ENCODE measurements at regions not wholly inside any gene's neighbourhood (a gene's known extent, or its start where the extent isn't known, plus 50 kb on each side); places are given as distances from the start of the nearest gene placed in this dataset.
A peak's percentile ranks its signal among the peaks of the same experiment; 100 is the strongest.

GRCh38 chr13:79912403-79912802 is 428.5 kb downstream of the SPRY2 start:
- H3K4me3 ChIP-seq (ENCODE audit: insufficient read depth, low read length): no peak overlapping the region
- TF ChIP-seq CTCF (IDR thresholded peaks at IDR 0.05; ENCODE audit: extremely low read depth, low read depth, low read length): no peak
- no peaks in the 10 kb centered on the region for H3K36me3 ChIP-seq (ENCODE audit: insufficient read depth, low read length)
- H3K79me2 ChIP-seq (ENCODE audit: insufficient read depth, low read length): no peaks in the 10 kb centered on the region
- H3K27me3 ChIP-seq (ENCODE audit: insufficient read depth, low read length): no peaks in the 10 kb centered on the region
- H3K27ac ChIP-seq (ENCODE audit: low read depth, low read length): no peak overlapping the region
- no peaks in the 10 kb centered on the region for H4K20me1 ChIP-seq (ENCODE audit: insufficient read depth, low read length)
- H3K4me2 ChIP-seq (ENCODE audit: insufficient read depth, low read length): no peak overlapping the region
- H3K9me3 ChIP-seq (ENCODE audit: low read depth, low read length): no peaks in the 10 kb centered on the region
- H3K4me1 ChIP-seq (ENCODE audit: insufficient read depth, low read length): no peaks in the 10 kb centered on the region
- H2AFZ ChIP-seq (ENCODE audit: low read length): no peak overlapping the region
- DNase-seq (ENCODE audit: insufficient read length, low spot score, missing footprints): no peak

- DNase-seq (ENCODE audit: insufficient read length, low spot score, missing footprints): no peak
- Histone ChIP-seq H3K36me3 (ENCODE audit: insufficient read depth, low read length) (no peaks in the 10 kb centered on the region), H3K79me2 (ENCODE audit: insufficient read depth, low read length) (no peaks in the 10 kb centered on the region), H4K20me1 (ENCODE audit: insufficient read depth, low read length) (no peaks in the 10 kb centered on the region), H3K9me3 (ENCODE audit: low read depth, low read length) (no peaks in the 10 kb centered on the region), H3K4me3 (ENCODE audit: insufficient read depth, low read length) (no peak overlapping the region), H3K27ac (ENCODE audit: low read depth, low read length) (no peak overlapping the region), H3K4me2 (ENCODE audit: insufficient read depth, low read length) (no peak overlapping the region), H3K27me3 (ENCODE audit: insufficient read depth, low read length) (no peaks in the 10 kb centered on the region), H2AFZ (ENCODE audit: low read length) (peak overlapping the region; percentile 75), H3K4me1 (ENCODE audit: insufficient read depth, low read length) (no peaks in the 10 kb centered on the region)
- no peak for TF ChIP-seq CTCF (IDR thresholded peaks at IDR 0.05; ENCODE audit: extremely low read depth, low read depth, low read length)
Observed at GRCh38 chr13:79910875-79911540, 429.9 kb downstream of the SPRY2 start.

- no peaks in the 10 kb centered on the region for H3K4me1 ChIP-seq (ENCODE audit: insufficient read depth, low read length)
Observed at GRCh38 chr13:79909644-79910043, 428.7 kb downstream of the NDFIP2 start.

GRCh38 chr13:79908381-79908780 is 427.4 kb downstream of the NDFIP2 start:
- no peaks in the 10 kb centered on the region for H3K9me3 ChIP-seq (ENCODE audit: low read depth, low read length)
- no peaks in the 10 kb centered on the region for H3K4me1 ChIP-seq (ENCODE audit: insufficient read depth, low read length)
- no peaks in the 10 kb centered on the region for H3K79me2 ChIP-seq (ENCODE audit: insufficient read depth, low read length)
- H3K4me2 ChIP-seq (ENCODE audit: insufficient read depth, low read length): no peak overlapping the region
- H3K36me3 ChIP-seq (ENCODE audit: insufficient read depth, low read length): no peaks in the 10 kb centered on the region
- TF ChIP-seq CTCF (IDR thresholded peaks at IDR 0.05; ENCODE audit: extremely low read depth, low read depth, low read length): no peak
- no peaks in the 10 kb centered on the region for H3K27me3 ChIP-seq (ENCODE audit: insufficient read depth, low read length)
- no peak overlapping the region for H2AFZ ChIP-seq (ENCODE audit: low read length)
- H3K27ac ChIP-seq (ENCODE audit: low read depth, low read length): no peak overlapping the region
- no peak overlapping the region for H3K4me3 ChIP-seq (ENCODE audit: insufficient read depth, low read length)
- DNase-seq (ENCODE audit: insufficient read length, low spot score, missing footprints): no peak
- no peaks in the 10 kb centered on the region for H4K20me1 ChIP-seq (ENCODE audit: insufficient read depth, low read length)

More at GRCh38 chr13:79909644-79910043, 428.7 kb downstream of the NDFIP2 start:
- no peak for TF ChIP-seq CTCF (IDR thresholded peaks at IDR 0.05; ENCODE audit: extremely low read depth, low read depth, low read length)
- Histone ChIP-seq H3K27me3 (ENCODE audit: insufficient read depth, low read length) (no peaks in the 10 kb centered on the region), H3K9me3 (ENCODE audit: low read depth, low read length) (no peaks in the 10 kb centered on the region), H3K4me2 (ENCODE audit: insufficient read depth, low read length) (no peak overlapping the region), H3K36me3 (ENCODE audit: insufficient read depth, low read length) (no peaks in the 10 kb centered on the region), H3K4me3 (ENCODE audit: insufficient read depth, low read length) (no peak overlapping the region), H2AFZ (ENCODE audit: low read length) (no peak overlapping the region), H4K20me1 (ENCODE audit: insufficient read depth, low read length) (no peaks in the 10 kb centered on the region), H3K79me2 (ENCODE audit: insufficient read depth, low read length) (no peaks in the 10 kb centered on the region), H3K27ac (ENCODE audit: low read depth, low read length) (no peak overlapping the region)
- no peak for DNase-seq (ENCODE audit: insufficient read length, low spot score, missing footprints)
